ENCODE measurements at regions not wholly inside any gene's neighbourhood (a gene's known extent, or its start where the extent isn't known, plus 50 kb on each side); places are given as distances from the start of the nearest gene placed in this dataset.
A peak's percentile ranks its signal among the peaks of the same experiment; 100 is the strongest.
"Not testable (repeated sequence)": the region's sequence is repeated elsewhere in the genome, so short reads cannot be mapped to it uniquely, and the experiment has no call there.

GRCh38 chr9:61953108-61953507 lies 763.3 kb downstream of the SPATA31A7 start:
- not testable (repeated sequence) for FAIRE-seq

DNA sequence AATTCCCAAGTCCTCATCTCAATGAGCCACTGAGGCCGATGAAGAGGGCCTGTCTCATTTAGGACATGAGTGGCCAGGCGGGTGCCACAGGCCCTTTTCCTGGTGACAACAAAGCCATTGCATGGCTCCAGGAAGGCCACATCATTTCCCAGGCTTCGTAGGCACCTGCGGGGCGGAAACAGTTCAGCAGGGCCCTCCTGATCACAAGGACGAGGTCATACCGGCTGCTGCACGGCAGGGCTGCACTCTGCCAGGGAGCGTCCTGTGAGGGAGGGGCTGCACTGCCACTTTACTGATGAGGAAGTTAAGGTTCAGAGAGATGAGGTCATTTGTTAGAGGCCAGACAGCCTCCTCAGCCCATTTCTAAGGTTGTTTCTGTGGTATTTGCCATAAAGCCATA lies 781.8 kb downstream of the SPATA31A7 start:
- not testable (repeated sequence) for FAIRE-seq

DNA sequence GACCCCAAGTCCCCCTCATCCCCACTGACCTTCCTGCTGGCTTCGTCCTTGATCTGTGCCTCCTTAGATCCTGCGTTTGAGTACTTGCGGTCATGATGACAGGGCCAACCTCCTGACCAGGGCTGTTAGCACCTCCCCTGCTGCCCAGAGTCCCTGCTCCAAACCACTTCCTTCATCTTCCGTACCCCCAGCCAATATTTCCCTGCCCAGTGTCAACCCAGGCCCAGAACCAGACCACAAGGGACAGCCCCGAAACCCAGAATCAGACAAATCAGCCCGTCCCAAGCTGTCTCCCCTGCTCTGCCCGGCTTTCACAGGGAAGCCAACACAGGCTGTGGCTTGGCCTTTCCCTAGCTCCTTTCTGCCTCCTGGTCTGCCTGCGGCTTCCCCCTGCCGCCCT lies 784.7 kb downstream of the SPATA31A7 start:
- FAIRE-seq, result not testable (repeated sequence)

- FAIRE-seq, result not testable (repeated sequence)
Measured at GRCh38 chr9:61976318-61976717, 786.5 kb downstream of the SPATA31A7 start.

- FAIRE-seq, result not testable (repeated sequence)
Measured at GRCh38 chr9:61982727-61983126, 792.9 kb downstream of the SPATA31A7 start.

DNA sequence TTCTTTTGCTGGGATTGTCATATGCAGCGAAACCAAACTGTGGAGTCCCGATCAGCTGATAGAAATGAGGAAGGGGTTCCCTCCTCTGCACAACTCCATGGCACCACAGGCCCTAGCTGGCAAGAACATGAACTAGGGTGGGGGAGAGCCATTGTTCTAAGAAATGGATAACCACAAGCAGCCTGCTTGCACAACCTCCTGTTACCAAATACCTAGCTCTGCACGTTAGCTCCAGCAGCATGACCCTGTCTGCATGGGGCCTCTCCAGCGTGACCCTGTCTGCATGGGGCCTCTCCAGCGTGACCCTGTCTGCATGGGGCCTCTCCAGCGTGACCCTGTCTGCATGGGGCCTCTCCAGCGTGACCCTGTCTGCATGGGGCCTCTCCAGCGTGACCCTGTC lies 793.6 kb downstream of the SPATA31A7 start:
- not testable (repeated sequence) for FAIRE-seq

GRCh38 chr9:61983954-61984353 lies 794.1 kb downstream of the SPATA31A7 start:
- not testable (repeated sequence) for FAIRE-seq

GRCh38 chr9:61984513-61984912 lies 794.7 kb downstream of the SPATA31A7 start:
- FAIRE-seq, result not testable (repeated sequence)

- not testable (repeated sequence) for FAIRE-seq
Measured at GRCh38 chr9:61992110-61992509, 802.3 kb downstream of the SPATA31A7 start.

- FAIRE-seq, result not testable (repeated sequence)
Measured at GRCh38 chr9:62032441-62032840, 842.6 kb downstream of the SPATA31A7 start.

GRCh38 chr9:62038260-62038659 lies 848.4 kb downstream of the SPATA31A7 start:
- not testable (repeated sequence) for FAIRE-seq

DNA sequence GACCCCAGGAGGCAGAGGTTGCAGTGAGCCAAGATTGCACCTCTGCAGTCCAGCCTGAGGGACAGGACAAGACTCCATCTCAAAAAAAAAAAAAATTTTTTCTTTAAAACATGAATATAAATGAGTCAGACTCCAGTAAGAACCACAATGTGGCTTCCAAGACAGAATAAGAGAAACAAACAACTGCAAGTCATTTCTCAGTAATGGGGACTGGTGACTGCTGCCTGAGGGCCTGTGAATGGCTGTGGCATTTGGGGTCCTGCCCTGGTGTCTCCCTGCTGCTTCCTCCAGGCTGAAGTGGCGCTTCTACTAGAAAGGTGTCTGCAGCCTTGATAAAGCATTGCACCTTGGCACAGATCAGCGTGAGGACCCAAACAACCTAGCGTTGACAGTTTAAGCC lies 868.3 kb downstream of the SPATA31A7 start:
- FAIRE-seq, result not testable (repeated sequence)

GRCh38 chr9:62071043-62071442 lies 881.2 kb downstream of the SPATA31A7 start:
- peak; percentile 12 for FAIRE-seq

- not testable (repeated sequence) for FAIRE-seq
Measured at GRCh38 chr9:62073401-62073800, 883.6 kb downstream of the SPATA31A7 start.

GRCh38 chr9:62084245-62084644 lies 894.4 kb downstream of the SPATA31A7 start:
- not testable (repeated sequence) for FAIRE-seq

GRCh38 chr9:62095714-62096345 lies 906.0 kb downstream of the SPATA31A7 start:
- not testable (repeated sequence) for FAIRE-seq

DNA sequence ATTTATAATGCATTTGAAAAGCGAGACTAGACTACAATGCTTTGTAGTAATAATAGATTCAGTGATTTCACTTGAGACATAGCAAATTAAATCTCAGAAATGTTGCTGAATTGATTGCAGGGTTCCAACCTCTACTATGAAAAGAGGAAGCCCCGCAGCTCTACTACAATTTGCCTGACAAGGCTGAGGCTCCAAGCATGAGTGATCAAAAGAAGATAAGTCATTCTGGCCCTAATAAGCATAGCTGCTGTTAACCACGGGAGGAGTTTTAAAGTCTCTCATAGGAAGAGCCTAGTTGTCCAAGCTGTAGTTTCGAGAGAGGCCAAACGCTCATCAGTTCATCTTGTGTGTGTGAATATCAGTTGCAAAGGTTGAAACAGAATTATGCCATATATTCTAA lies 920.6 kb downstream of the SPATA31A7 start:
- FAIRE-seq, result not testable (repeated sequence)

GRCh38 chr9:62116951-62117640 lies 927.3 kb downstream of the SPATA31A7 start:
- FAIRE-seq, result not testable (repeated sequence)

DNA sequence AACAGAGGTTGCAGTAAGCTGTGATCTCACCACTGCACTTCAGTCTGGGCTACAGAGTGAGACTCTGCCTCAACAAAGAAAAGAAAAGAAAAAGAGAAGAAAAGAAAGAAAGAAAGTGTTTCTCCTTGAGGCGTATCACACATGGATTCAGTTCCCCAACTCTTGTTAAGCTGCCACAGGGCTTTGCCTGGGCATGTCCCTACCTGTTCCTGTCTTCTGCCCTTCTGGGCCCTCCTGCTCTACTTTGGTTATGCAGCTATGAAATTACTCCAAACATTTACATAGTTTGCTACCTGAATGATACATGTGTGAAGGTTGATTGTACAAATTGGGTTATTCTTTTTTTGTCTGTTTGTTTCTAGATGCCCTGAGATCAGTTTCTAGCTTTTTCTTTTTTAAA lies 929.8 kb downstream of the SPATA31A7 start:
- FAIRE-seq, result not testable (repeated sequence)

DNA sequence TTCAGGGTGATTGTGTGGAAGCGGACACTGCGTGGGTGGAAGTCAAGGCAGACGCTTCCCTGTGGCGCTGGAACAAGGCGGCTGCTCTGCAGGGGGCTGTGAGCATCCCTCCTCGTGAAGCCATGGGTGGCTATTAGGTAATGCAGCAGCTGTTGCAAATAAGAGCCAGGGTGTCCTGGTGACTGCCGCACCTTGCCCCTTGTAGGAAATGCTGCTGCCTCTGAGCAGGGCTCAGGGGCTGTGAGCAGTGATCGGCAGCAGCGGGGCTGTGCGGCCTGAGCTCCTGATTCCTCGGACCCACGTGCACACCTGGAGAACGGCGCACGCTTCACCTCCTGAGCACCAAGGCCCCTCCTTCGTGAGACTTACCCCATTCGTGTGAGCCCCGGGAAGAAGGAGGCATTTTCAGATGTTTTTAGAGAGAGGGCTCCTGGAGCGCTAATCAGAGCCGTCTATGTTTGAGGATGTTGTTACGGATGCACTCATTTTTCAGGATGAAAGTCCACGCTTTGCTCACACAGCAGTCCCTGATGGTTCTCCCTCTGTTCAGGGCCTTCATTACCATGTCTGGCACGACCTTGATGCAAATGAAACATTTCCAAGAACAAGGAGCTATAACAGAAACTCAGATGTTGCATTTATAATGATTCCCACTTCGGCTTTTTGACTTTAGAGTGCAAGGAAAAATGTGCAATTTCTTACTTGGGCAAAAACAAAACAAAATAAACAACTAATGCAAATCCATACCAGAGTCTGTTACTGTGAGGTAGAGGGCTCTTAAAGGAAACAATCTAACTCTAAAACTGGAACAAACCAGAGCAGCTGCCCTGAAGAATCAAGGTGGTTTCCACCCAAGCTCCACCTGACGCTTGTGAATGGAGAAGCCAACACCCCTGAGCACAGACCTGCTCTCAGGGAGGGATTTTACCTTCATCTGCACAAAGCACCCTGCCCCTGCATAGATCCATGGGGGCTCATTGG lies 936.1 kb downstream of the SPATA31A7 start:
- not testable (repeated sequence) for FAIRE-seq

DNA sequence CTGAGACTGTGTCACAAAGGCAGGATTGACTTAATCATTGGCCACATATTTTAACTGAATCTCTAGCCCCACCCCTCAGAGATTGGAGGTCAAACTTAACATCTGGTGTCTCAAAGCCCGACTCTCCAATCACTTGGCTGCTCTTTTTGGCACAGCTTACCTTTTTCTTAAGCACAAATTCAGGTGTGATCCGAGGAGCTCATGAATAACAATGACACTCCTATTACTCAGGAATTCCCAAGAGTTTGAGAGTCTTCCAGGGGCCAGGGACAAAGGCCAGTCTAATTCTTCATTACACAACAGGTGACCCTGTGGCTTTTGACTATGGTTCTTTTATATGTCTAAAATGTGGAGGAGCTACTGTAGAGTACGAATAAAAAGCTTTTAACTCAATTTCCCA lies 945.2 kb downstream of the SPATA31A7 start:
- not testable (repeated sequence) for FAIRE-seq

DNA sequence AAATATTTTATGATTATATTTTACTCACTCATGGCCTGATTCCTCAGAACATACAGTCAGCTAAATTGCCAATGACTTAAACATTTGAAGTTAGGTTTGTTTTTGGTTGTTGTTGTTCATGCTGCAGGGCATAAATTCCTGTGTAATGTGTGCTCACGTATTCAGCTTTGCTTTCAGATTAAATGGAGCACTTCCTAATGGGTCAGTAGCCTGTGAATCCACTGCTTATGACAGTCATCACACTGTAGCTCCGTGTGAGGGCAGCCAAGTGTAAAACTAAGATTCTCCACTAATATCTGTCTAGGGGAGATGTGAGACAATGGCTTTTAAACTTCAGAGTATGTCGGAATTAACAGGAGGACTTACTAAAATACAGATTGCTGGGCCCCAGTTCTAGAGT lies 955.8 kb downstream of the SPATA31A7 start:
- FAIRE-seq, result not testable (repeated sequence)
